ENCODE measurements at regions not wholly inside any gene's neighbourhood (a gene's known extent, or its start where the extent isn't known, plus 50 kb on each side); places are given as distances from the start of the nearest gene placed in this dataset.

DNA sequence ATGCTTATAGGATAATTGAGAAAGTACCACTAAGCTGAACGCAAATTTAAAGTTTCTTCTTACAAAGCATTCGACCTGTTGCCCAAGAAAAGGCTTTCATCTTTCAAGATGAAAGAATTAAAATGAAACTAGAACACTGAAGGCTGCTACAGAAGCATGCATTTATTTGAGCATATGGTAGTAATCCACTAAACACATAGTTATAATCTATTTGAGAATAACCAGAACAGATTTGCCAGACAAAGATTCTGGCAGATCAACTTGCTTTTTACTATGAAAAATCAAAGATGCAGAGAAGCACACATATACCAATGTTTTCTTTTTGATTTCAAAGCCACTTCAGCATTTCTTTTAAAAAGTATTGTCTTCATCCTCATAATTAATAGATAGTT, 412.2 kb downstream of the UTRN start:
- Histone ChIP-seq H2BK12ac (ENCODE audit: low read depth, low read length) (no peak overlapping the region), H3K4me2 (ENCODE audit: insufficient read depth in 1 of 2, low read depth in 2 of 2, low read length in 2 of 2) (no peak overlapping the region), H3K79me2 (ENCODE audit: control insufficient read depth in 1 of 2, insufficient read depth in 2 of 2, low read length in 2 of 2) (peaks cover 0 to 19% of the 10 kb centered on the region in 2 experiments; a peak in 2 of 4 replicates), H2BK5ac (ENCODE audit: low read depth, low read length) (no peak overlapping the region), H3K9me3 (ENCODE audit: insufficient read depth in 2 of 2, low read depth in 1 of 2, low read length in 1 of 2) (no peaks in the 10 kb centered on the region), H3K27ac (ENCODE audit: low read depth, low read length) (no peak overlapping the region), H3K4me1 (replicated peaks in 1 of 4; ENCODE audit: control insufficient read depth in 3 of 4, insufficient read depth in 4 of 4, low read length in 3 of 4) (no peaks in the 10 kb centered on the region), H3K9ac (replicated peaks in 1 of 4; ENCODE audit: extremely low read depth in 1 of 4, low read depth in 3 of 4, low read length in 3 of 4) (no peak overlapping the region), H4K20me1 (replicated peaks in 1 of 2; ENCODE audit: control insufficient read depth in 1 of 2, insufficient read depth in 2 of 2, low read length in 2 of 2) (no peaks in the 10 kb centered on the region), H3K27me3 (replicated peaks in 1 of 4; ENCODE audit: control insufficient read depth in 3 of 4, extremely low read depth in 1 of 4, insufficient read depth in 3 of 4, low read length in 3 of 4) (peaks cover 0 to 1% (median 0%) of the 10 kb centered on the region in 4 experiments; a peak in 1 of 7 replicates), H3K23ac (ENCODE audit: insufficient read length) (no peak overlapping the region), H2AK5ac (ENCODE audit: low read depth, low read length) (no peak overlapping the region), H4K91ac (replicated peaks; ENCODE audit: insufficient read length, low read length) (no peak overlapping the region), H3K4ac (replicated peaks; ENCODE audit: insufficient read length, low read depth, low read length) (no peak overlapping the region), H2AFZ (ENCODE audit: low read length) (no peak overlapping the region), H3K4me3 (ENCODE audit: extremely low read depth in 1 of 4, insufficient read depth in 2 of 4, low read depth in 3 of 4, low read length in 4 of 4) (no peak overlapping the region), H3K23me2 (ENCODE audit: low read depth, low read length) (no peaks in the 10 kb centered on the region), H2BK120ac (replicated peaks; ENCODE audit: low read depth, low read length) (no peak overlapping the region), H2BK20ac (ENCODE audit: low read length) (no peak overlapping the region), H4K5ac (ENCODE audit: insufficient read length, low read depth, low read length) (no peak overlapping the region), H4K8ac (ENCODE audit: extremely low read depth, insufficient read depth, low read length) (no peak overlapping the region), H3K18ac (ENCODE audit: extremely low read depth, low read length) (no peak overlapping the region), H3K79me1 (ENCODE audit: low read depth, low read length) (no peaks in the 10 kb centered on the region), H3K36me3 (ENCODE audit: control insufficient read depth in 2 of 4, insufficient read depth in 4 of 4, low read length in 3 of 4) (peaks cover 0 to 3% (median 3%) of the 10 kb centered on the region in 4 experiments; a peak in 3 of 8 replicates), H3K56ac (replicated peaks; ENCODE audit: insufficient read length, low read depth, low read length) (no peak overlapping the region), H3K14ac (ENCODE audit: insufficient read length) (no peak overlapping the region), H2BK15ac (ENCODE audit: low read length) (no peak overlapping the region)
- CTCF ChIA-PET (ENCODE audit: partially characterized antibody) = no interaction called here
- WGBS, 2 experiments (ENCODE audit: extremely low coverage in 1 of 2, insufficient coverage in 1 of 2, insufficient read length in 1 of 2, insufficient replicate concordance in 2 of 2, low coverage in 1 of 2, low lambda C conversion rate in 2 of 2, missing lambda C conversion rate in 1 of 2) = 86% methylated on average over 2 of the region's 2 CpGs; no CpG with 5 or more reads in 1 of the 2 experiments
- TF ChIP-seq NRF1 (IDR thresholded peaks at IDR 0.05; ENCODE audit: low read depth, low read length) = no peak
- TF ChIP-seq RFX5 (IDR thresholded peaks at IDR 0.05; ENCODE audit: borderline replicate concordance, low read depth, low read length) = no peak
- no peak for TF ChIP-seq CBX8 (IDR thresholded peaks at IDR 0.05; ENCODE audit: borderline replicate concordance, low read depth, low read length)
- no peak for TF ChIP-seq POLR2A (IDR thresholded peaks at IDR 0.05; ENCODE audit: control extremely low read depth in 1 of 2, low read depth in 2 of 2, low read length in 2 of 2)
- no peak for DNase-seq (ENCODE audit: low read depth in 1 of 2, low spot score in 2 of 2)
- FAIRE-seq = no peak
- POLR2A ChIA-PET (ENCODE audit: partially characterized antibody) = no interaction called here

Data from H1 (cell line).